Urinary bladder (tissue), 3 donors: ENCODE measurements at regions not wholly inside any gene's neighbourhood (a gene's known extent, or its start where the extent isn't known, plus 50 kb on each side); places are given as distances from the start of the nearest gene placed in this dataset.

Experiments
- DNase-seq: peaks from one replicate; pipeline ENCODE4 v3.0.0-alpha.2; 2015; ENCODE audit errors: extremely low spot score
- H3K27ac ChIP-seq: one replicate; pipeline ENCODE4 v1.5.1; 2013; ENCODE audit warnings: low read depth, mild to moderate bottlenecking, moderate library complexity
- H3K36me3 ChIP-seq: one replicate; pipeline ENCODE4 v1.6.1; 2013; ENCODE audit warnings: mild to moderate bottlenecking, moderate library complexity; ENCODE audit not compliant: insufficient read depth
- H3K4me1 ChIP-seq: one replicate; pipeline ENCODE4 v1.6.1; 2013; ENCODE audit warnings: mild to moderate bottlenecking, moderate library complexity; ENCODE audit not compliant: insufficient read depth
- H3K4me3 ChIP-seq: one replicate; pipeline ENCODE4 v1.5.1; 2013; ENCODE audit warnings: low read depth, low read length
- WGBS: extraction: QIAGEN DNeasy Blood & Tissue Kit; methylation state at CpG from one replicate; pipeline ENCODE4 v1.1.7; 2013; 5-methylcytosine and 5-hydroxymethylcytosine counted together
- donor health status: healthy with polysubstance abuse.
- donor health status: healthy.

DNA sequence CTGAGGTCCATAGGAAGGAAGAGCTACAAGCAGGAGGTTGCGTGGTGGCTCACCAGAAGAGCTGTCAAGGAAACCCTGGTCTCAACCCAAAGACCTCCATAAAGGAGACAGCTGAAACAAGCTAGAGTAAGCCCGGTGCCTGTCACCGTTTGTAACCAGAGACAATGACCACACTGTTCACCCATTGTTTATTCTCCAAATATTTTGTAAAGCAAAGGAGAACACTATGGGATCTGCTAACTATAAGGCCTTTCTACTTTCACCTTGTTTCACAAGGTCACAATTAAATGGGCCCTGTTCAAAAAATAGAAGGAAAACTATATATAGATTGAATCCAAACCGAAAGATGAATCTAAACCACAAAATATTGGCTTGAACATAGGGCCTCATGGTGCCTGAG lies 128.9 kb upstream of the TPRG1 start:
- 92% methylated on average over 4 of the region's 4 CpGs for WGBS
- Histone ChIP-seq H3K36me3 (no peaks in the 10 kb centered on the region), H3K27ac (no peak overlapping the region), H3K4me3 (no peak overlapping the region), H3K4me1 (no peaks in the 10 kb centered on the region)
- DNase-seq = no peak

- Histone ChIP-seq H3K4me3 (no peak overlapping the region), H3K4me1 (no peaks in the 10 kb centered on the region), H3K27ac (no peak overlapping the region), H3K36me3 (no peaks in the 10 kb centered on the region)
- WGBS = 87% methylated on average over 7 of the region's 7 CpGs
- DNase-seq = no peak
Measured at GRCh38 chr3:189049458-189050236, 122.1 kb upstream of the TPRG1 start.

DNA sequence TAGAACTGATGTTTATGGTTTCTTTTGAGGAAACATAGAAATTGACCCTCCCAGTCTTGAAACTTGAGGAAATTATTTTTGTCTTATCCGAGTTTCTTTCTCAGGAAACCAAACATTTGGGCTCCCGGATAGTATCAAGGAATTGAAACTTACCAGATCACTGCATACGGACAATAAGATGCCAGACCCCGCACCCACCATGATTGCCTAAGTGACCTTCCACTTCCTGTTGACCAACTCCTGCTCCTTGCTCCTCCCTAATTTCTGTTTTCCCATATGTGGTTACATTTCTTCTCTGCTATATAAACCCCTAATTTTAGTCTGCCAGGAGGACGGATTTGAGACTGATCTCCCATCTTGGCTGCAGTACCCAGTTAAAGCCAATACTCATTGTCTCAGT lies 118.4 kb upstream of the TPRG1 start:
- no peak for DNase-seq
- H3K27ac ChIP-seq = no peak overlapping the region
- WGBS = 77% methylated on average over 5 of the region's 5 CpGs
- no peaks in the 10 kb centered on the region for H3K36me3 ChIP-seq
- no peak overlapping the region for H3K4me3 ChIP-seq
- H3K4me1 ChIP-seq = no peaks in the 10 kb centered on the region

DNA sequence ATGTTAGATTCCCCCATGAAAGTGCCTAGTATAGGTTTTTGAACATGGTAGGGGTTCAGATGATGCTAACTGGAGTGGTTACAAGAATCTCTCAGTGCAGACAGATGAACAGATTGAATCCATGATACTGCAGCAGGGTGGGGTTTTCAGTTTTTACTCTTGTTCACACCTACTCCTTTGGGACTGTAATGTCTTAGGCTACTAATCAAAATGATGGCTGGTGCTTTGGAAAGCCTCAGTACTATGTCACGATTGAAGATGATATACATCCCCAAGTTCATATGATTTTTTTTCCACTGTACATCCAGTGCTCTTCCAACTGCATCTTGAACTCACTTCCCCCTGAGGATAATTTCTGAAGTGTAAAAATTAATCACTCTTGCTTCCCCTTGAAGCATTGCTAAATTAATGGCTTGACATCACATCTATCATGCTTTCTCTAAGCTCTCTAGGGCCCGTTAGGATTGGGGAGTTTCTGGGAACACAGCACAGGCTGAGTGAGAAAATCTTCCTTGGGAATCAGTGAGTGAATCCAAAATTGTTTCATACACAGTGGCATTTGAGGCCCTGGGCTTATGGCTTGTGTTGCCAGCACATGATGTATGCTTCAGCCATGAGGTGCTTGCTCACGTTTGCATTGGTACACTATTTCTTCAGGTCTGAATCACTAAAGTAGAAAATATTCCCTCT lies 115.0 kb upstream of the TPRG1 start:
- no peak overlapping the region for H3K4me3 ChIP-seq
- no peak for DNase-seq
- no peaks in the 10 kb centered on the region for H3K4me1 ChIP-seq
- H3K36me3 ChIP-seq = no peaks in the 10 kb centered on the region
- 82% methylated on average over 3 of the region's 3 CpGs for WGBS
- no peak overlapping the region for H3K27ac ChIP-seq

DNA sequence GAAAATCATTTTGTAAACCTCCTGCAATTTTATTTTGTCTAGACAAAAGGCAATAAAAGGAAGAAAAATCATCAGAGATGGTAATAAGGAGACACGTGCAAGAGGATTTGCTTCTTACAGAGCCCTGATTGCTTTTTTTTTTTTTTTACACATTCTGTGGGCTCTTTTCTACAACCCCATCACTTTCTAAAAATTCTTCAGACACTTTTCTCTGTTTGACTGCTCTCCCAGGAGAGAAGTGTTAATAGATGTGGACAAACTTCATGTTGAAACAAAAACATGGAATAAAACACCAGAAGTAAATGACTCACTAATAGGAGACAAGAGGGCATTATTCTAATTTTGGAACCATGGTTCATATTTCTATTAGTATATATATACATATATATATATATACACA lies 114.4 kb upstream of the TPRG1 start:
- Histone ChIP-seq H3K27ac (no peak overlapping the region), H3K4me3 (no peak overlapping the region), H3K4me1 (no peaks in the 10 kb centered on the region), H3K36me3 (no peaks in the 10 kb centered on the region)
- WGBS = 90% methylated on average over 1 of the region's 1 CpG
- no peak for DNase-seq

- no peak for DNase-seq
- H3K4me1 ChIP-seq = no peaks in the 10 kb centered on the region
- WGBS = 85% methylated on average over 5 of the region's 5 CpGs
Measured at GRCh38 chr3:189058071-189058470, 113.7 kb upstream of the TPRG1 start.

DNA sequence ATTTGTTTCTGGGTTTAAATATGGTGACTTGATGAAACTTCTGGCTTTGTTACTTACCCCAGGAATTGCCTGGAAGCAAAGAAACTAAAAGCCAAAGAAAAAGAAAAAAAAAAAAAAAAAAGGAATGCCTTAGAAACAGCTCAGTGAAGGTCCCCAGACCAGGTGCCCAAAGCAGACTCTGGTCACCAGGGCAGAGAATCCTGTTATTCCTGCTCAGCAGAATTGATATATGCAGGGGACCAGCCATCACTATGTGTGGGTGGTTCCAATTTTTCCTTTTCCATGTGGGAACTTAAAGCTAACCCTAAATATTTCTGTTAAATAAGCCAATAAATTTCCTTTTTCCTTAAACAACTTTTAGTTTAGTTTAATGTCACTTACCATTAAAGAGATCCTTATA lies 100.8 kb upstream of the TPRG1 start:
- H3K36me3 ChIP-seq = no peaks in the 10 kb centered on the region
- H3K4me1 ChIP-seq = no peaks in the 10 kb centered on the region
- no peak for DNase-seq
- no peak overlapping the region for H3K27ac ChIP-seq
- H3K4me3 ChIP-seq = no peak overlapping the region

More at GRCh38 chr3:189058071-189058470, 113.7 kb upstream of the TPRG1 start:
- H3K27ac ChIP-seq = no peak overlapping the region
- no peaks in the 10 kb centered on the region for H3K36me3 ChIP-seq
- no peak overlapping the region for H3K4me3 ChIP-seq

DNA sequence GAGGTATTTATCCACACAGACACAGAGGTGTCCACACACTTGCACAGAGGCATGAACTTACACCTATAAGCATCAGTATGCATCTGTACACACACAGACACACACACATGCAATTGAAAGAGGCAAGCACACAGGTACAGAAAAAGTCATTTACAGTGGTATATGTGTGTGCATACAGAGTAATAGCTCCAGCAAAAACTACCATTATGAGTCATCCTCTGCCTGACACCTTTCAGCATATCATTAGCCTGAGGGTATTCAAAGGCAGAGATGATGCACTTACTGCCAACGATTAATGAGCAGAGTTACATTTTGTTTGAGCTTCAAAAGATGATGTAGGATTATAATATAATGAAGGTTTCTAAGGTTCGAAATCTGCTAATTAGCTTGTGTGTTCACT lies 100.3 kb upstream of the TPRG1 start:
- Histone ChIP-seq H3K4me3 (no peak overlapping the region), H3K36me3 (no peaks in the 10 kb centered on the region), H3K27ac (no peak overlapping the region), H3K4me1 (no peaks in the 10 kb centered on the region)
- no peak for DNase-seq
- WGBS = 86% methylated on average over 2 of the region's 2 CpGs

- 75% methylated on average over 1 of the region's 1 CpG for WGBS
- H3K4me1 ChIP-seq = no peaks in the 10 kb centered on the region
- no peaks in the 10 kb centered on the region for H3K36me3 ChIP-seq
- no peak overlapping the region for H3K27ac ChIP-seq
- no peak for DNase-seq
- H3K4me3 ChIP-seq = no peak overlapping the region
Measured at GRCh38 chr3:189076449-189076848, 95.3 kb upstream of the TPRG1 start.

DNA sequence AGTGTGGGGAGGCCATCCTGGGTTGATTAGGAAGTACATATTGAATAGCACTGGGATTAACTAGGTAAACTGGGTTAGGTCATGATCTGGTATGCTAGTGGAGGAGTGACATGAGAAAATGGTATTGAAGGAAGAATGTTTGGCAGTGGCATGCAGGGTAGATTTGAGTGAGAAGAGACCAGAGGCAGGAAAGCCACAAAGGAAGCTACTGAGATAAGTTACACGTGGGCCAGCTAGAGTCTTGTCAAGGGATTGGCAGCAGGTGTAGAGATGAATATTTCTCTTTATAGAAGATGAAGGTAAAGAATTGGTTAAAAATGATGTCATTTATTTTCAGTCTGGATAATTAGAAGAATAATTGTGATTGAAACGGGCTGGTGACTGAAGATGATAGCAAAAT lies 91.0 kb upstream of the TPRG1 start:
- no peak overlapping the region for H3K4me3 ChIP-seq
- no peak for DNase-seq
- H3K27ac ChIP-seq = no peak overlapping the region
- no peaks in the 10 kb centered on the region for H3K4me1 ChIP-seq
- H3K36me3 ChIP-seq = no peaks in the 10 kb centered on the region
- 68% methylated on average over 2 of the region's 2 CpGs for WGBS

DNA sequence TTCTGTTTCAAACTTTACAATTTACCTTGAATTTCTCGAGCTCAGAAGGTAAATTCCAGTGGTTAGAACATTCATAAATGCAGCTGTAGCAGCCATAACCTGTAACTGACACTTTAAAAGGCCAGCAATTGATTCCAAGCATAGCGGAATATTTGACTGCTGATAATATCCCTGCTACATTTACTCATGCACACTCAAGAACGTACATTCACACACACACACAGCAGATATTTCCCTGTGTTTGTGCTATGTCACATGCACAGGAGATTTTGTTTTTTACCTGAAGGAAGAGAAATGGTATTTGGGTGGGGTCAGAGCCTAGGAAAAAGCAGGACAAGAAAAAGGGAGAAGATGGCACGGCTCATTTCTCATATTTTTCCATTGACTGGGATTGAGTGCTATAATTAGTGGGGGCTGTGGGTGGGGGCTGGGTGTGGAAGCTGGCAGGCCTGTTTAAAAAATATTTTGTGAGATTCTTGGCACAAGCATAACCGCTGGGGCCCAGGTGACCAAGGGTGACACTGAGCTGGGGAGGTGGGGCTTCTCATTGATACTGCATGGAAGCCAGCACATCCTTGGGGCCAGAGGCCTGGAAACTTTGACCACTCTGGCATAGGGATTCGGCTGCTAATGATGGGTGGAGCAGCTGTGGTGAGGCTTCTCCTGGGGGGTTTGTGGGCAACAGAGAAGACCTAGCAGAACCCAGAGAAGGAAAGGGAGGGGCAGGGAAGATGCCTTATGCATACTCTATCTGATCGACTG lies 88.9 kb upstream of the TPRG1 start:
- no peaks in the 10 kb centered on the region for H3K4me1 ChIP-seq
- no peak for DNase-seq
- H3K27ac ChIP-seq = no peak overlapping the region
- H3K4me3 ChIP-seq = no peak overlapping the region
- H3K36me3 ChIP-seq = no peaks in the 10 kb centered on the region
- 79% methylated on average over 7 of the region's 7 CpGs for WGBS

- WGBS = 79% methylated on average over 4 of the region's 4 CpGs
- H3K36me3 ChIP-seq = no peaks in the 10 kb centered on the region
- no peaks in the 10 kb centered on the region for H3K4me1 ChIP-seq
- no peak overlapping the region for H3K27ac ChIP-seq
- no peak for DNase-seq
- no peak overlapping the region for H3K4me3 ChIP-seq
Measured at GRCh38 chr3:189084620-189085019, 87.2 kb upstream of the TPRG1 start.

DNA sequence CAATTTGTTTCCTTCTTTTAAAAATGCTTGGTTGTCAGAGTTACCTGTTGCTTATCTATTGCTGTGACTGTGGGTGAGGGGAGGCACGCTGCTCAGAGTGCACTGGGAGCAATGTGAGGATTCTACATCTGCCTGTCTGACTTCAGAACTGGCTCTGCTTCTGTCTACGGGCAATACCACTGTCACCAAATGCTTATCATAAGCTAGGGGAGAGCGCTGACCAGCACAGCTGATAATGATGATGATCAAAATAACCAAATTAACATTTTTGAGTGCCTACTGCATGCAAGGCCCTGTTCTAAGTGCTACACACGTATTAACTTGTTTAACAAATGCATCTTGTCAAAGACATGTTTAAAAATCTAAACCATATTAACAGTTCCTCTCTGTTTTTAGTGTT lies 79.2 kb upstream of the TPRG1 start:
- WGBS = 87% methylated on average over 4 of the region's 4 CpGs

DNA sequence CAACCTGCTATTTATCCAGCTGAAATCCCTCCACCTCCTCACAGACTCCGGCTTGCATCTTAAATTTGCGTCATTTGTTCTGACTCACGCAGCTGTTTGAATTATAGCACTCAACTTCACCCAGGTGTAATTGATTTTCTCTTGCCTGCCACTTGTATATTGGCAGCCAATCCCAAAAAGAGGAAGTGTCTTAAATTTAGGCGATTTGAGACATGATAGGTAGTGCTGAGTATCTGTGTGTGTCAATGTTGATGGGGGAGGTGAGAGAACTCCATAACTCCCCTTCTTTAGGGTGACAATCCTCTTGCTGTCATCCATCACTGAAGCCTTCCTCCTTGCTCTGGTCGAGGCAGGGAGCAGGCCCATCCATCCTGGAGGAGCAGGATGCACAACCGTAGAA lies 77.2 kb upstream of the TPRG1 start:
- no peak for DNase-seq
- Histone ChIP-seq H3K36me3 (no peaks in the 10 kb centered on the region), H3K4me3 (no peak overlapping the region), H3K27ac (no peak overlapping the region), H3K4me1 (no peaks in the 10 kb centered on the region)
- WGBS = 90% methylated on average over 6 of the region's 6 CpGs

More for the DNA sequence above, 79.2 kb upstream of the TPRG1 start:
- H3K4me1 ChIP-seq = no peaks in the 10 kb centered on the region
- H3K27ac ChIP-seq = no peak overlapping the region
- H3K4me3 ChIP-seq = no peak overlapping the region
- DNase-seq = no peak
- no peaks in the 10 kb centered on the region for H3K36me3 ChIP-seq
